NCI-H2171 (cell line): ENCODE measurements at regions not wholly inside any gene's neighbourhood (a gene's known extent, or its start where the extent isn't known, plus 50 kb on each side); places are given as distances from the start of the nearest gene placed in this dataset.
"Not testable (repeated sequence)": the region's sequence is repeated elsewhere in the genome, so short reads cannot be mapped to it uniquely, and the experiment has no call there.

ENCODE experiments used
- DNase-seq: peaks from one replicate; lab custom pipeline; 2025; lab: John Stamatoyannopoulos, UW

DNA sequence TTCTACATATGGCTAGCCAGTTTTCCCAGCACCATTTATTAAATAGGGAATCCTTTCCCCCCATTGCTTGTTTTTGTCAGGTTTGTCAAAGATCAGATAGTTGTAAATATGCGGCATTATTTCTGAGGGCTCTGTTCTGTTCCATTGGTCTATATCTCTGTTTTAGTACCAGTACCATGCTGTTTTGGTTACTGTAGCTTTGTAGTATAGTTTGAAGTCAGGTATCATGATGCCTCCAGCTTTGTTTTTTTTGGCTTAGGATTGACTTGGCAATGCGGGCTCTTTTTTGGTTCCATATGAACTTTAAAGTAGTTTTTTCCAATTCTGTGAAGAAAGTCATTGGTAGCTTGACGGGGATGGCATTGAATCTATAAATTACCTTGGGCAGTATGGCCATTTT lies 60.0 kb upstream of the GPC3 start:
- DNase-seq = not testable (repeated sequence)

DNA sequence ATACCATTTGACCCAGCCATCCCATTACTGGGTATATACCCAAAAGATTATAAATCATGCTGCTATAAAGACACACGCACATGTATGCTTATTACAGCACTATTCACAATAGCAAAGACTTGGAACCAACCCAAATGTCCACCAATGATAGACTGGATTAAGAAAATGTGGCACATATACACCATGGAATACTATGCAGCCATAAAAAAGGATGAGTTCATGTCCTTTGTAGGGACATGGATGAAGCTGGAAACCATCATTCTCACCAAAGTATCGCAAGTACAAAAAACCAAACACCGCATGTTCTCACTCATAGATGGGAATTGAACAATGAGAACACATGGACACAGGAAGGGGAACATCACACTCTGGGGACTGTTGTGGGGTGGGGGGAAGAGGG lies 81.7 kb upstream of the GPC3 start:
- not testable (repeated sequence) for DNase-seq

DNA sequence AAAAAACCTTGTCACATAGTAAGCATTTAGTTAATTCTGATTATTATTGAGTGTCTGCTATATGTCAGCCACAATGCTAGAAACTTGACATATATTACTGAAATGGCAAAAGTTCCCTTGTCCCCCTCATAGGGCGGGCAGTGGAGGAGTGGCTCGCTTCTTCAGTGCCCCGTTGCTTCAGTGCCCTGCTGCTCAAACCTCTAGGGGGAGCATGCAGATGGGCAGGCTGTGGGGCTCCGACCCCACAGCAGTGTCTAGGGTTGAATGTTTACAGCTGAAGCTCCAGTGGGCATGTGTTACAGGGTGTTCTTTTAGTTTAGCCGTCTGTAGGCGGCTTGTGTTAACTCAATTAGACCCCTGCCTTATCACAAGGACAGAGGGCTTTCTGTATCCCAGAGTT lies 86.5 kb upstream of the GPC3 start:
- not testable (repeated sequence) for DNase-seq

DNA sequence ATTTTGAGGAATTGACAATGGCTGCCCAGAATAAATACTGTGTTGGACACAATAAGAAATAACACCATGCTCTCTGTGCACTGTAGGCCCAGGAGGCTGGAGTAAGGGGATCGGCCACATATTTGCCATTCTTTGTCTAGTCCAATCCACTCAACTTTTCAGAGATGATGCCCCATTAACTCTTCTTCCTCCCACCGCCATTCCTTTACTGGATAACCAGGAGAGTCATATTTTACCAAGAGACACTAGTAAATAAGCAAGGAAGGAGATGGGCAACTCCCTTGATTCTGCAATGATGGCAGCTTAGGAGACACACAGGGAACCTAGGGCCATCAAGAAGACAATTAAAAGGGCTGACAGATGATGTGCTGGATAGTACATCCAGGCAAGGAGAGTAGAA lies 87.9 kb upstream of the GPC3 start:
- no peak for DNase-seq

DNA sequence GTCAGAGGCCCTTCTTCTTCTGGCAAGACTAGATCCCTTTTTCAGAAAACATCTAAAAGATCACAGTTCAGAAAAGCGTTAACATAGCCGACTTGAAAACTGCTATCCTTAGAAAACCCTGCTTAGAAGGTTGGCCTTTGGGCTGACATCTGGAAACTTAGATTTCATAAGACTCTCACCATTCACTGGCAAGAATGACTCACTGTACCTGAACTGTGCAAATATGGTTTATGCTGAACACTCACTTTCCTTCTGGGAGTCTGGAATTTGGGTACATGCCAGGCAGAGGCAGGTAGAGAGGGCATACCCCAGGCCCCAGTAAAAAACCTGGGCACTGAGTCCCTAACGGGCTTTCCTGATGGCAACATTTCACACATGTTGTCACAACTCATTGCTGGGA lies 88.8 kb upstream of the GPC3 start:
- DNase-seq = no peak

DNA sequence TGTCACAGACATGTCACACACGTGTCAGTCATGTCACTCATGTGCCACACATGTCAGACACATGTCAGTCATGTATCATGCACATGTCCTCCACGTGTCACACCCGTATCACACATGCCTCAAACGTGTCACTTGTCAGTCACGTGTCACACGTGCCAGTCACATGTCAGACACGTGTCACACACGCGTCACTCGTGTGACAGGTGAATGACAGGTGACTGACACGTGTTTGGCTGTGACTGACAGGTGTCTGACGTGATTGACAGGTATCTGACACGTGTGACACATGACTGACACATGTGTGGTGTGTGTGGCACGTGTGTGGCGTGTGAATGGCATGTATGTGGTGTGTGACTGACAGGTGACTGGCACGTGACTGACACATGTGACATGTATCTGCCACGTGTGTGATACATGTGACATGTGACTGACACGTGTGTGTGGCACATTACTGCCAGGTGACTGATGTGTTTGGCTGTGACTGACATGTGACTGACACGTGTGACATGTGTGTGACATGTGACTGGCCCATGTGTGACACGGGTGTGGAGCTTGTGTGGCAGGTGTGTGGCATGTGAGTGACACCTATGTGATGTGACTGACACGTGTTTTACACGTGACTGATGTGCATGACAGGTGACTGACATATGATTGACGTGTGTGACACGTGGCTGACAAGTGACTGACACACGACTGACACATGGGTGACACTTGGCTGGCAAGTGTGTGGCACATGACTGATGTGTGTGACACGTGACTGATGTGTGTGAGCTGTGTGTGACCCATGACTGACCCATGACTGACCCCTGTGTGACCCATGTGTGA lies 90.7 kb upstream of the GPC3 start:
- no peak for DNase-seq

DNA sequence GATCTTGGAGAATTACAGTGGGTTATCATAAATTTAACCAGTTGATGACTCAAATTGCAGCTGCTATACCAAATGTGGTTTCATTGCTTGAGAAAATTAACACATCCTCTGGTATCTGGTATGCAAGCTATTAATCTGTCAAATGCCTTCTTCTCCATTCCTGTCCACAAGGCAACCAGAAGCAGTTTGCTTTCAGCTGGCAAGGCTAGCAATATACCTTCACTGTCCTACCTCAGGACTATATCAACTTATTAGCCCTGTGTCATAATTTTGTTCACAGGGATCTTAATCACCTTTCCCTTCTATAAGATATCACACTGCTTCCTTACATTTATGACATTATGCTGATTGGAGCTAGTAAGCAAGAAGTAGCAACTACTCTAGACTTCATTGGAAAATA lies 110.0 kb upstream of the GPC3 start:
- DNase-seq = no peak

DNA sequence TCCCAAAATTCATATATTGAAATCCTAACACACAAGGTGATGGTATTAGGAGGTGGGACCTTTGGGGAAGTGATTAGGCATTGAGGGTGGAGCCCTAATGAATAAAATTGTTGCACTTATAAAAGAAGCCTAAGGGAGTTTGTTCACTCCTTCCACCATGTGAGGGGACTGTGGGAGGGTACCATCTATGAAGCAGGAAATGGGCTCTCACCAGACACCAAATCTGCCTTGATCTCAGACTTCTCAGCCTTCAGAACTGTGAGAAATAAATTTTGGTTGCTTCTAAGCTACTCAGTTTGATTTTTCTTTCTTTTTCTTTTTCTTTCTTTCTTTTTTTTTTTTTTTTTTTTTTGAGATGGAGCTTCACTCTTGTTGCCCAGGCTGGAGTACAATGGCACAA lies 116.2 kb upstream of the GPC3 start:
- DNase-seq = no peak

DNA sequence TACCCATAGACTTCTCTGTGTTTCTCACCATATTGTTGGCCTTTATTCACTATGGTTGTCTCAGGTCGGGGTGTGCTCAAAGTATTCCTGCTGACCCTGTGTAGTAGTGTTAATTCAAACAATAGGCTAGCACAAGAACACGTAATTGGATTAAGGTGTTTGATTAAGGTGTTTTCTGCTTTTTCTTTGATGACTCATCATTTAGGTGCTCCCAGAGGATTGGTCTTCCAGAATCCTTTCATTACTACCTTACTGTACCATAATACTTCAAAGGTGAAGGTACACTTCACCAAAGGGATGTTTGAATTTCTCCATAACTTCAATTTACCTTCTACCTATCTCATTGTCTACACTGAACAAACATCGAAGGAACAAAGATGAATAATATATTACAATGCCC lies 121.7 kb upstream of the CCDC160 start:
- DNase-seq = no peak

DNA sequence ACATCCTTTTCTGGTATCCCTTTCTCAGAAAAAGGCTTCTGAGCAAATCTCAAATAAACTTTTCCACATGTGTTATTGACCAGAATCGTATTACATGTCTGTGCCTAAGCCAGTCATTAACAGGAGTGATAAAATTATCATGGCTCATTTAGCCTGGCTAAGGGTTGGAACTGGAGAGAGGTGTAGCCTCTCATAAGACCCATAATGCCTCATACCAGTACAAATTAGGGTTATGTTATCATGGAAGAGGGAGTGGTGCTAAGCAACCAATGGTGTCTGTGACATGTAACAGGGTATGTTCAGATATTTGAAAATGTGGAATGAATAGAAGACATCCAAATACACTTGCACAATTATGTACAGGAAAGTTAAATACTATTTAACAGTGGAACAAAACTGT lies 99.6 kb upstream of the CCDC160 start:
- DNase-seq = no peak

DNA sequence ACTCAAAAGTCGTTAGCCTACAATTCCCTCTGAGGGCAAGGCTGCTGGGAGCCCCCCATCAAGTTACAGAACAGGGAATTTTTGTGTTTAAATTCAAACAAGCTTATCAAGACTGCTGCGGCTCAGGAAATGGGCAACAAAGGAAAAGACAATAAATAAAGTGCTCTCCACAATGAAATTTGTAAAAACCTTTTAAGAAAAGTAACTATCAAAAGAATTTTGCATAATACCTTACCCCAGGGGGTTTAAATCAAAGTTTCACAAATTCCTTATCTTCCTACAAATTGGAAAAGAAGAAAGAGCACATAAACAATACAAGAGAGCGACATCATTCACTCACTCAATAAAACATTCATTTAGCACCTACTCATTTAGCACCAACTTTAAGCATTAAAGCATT lies 97.9 kb upstream of the CCDC160 start:
- no peak for DNase-seq

DNA sequence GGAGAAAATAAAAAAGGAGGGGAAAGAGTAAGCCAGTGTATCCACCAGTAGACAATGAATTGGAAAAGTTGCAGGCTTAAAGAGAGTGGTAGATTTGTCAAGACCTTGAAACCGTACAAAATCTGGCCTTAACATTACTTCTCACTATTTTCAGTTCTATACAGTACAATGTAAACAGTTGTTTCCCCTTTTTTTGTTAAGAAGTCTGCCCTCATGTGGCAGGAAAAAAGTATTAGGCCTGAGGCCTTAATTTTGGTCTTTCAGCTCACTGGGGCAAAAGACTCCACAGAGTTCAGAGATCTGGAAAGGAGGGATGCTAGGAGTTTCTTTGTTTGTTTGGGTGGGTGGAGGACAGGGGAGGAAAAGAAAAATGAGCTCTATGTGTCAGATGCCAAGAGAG lies 92.8 kb upstream of the CCDC160 start:
- peak; percentile 1 for DNase-seq

DNA sequence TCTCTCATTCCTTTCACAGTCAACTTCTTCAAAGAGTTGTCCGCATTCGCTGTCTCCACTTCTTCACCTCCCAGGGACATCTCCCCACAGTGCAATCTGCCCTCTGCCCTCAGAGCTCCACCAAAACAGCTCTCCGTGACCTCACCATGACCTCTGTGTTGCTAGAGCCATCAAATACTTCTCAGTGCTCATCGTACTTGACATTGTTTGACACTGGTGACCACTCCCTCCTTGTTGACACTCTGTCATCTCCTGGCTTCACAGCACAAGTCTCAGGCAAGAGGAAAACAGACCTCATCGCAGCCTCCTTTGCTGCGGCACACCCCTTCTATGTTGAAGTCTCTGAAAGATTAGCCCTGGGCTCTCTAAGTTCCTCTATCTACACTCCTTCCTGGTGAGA lies 90.5 kb upstream of the CCDC160 start:
- no peak for DNase-seq

DNA sequence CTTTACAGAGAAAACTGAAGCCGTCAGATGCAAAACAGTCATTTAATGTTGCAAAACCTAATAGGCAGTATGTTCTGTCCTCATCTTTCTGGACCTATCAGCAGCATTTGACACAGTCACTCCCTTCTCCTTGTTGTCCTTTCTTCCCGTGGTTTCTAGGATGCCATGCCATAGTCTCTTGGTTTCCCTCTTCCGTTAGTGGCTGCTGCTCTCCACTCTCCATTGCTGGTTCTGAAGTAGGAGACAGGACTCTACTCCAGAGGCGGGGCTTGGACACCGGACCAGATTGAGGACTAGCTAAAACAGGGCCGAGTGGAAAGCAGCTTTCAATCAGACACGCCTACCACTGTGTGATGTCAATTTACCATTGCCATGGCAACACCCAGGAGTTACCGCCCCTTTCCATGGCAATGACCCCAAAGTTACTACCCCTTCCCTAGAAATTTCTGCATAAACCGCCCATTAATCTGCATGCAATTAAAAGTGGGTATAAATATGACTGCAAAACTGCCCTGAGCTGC lies 88.8 kb upstream of the CCDC160 start:
- DNase-seq = no peak

DNA sequence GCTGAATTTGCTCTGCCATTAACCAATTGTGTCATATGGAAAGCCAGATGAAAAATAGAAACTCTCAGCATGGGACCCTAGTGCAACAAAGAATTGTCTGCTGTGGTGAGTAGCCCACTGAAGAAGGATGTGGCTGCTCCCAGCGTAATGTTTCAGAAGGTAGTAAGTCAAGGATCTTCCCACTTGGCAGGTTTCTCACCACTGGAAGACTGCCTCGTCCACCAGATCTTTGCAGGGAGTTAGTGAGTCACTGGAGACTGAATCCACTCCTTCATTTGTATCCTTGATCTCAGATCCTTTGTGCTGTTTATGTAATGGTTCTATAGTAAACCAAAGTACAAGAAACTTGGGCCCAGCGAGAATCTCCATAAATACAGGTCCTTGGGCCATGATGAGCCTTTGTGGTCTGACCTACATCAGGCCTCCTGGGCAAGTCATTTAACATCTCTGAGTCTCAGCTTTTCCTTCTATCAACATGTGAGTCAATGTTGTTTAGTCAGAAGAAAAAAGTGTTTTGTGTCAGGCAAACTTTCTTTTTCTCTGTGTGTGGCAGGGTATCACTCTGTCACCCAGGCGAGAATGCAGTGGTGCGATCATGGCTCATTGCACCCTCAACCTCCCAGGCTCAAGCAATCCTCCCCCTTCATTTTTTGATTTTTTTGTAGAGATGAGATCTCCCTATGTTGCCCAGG lies 78.0 kb upstream of the CCDC160 start:
- no peak for DNase-seq

DNA sequence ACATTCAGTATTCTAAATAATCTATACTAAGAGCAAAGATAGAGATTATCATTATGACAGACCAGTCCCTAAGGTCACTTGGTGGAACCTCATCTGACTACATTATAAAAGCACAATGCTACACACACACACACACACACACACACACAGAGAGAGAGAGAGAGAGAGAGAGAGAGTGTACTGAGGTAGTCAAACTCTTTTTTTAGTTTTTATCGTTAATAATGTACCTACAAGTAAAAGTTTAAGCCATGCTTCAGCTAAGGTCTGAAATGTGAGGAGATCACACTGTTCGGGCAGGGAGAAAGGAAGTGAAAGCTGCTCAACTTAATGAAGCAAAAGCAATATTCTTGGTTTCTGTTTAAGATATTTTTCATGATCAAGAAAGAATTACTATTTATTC lies 75.8 kb upstream of the CCDC160 start:
- DNase-seq = no peak

DNA sequence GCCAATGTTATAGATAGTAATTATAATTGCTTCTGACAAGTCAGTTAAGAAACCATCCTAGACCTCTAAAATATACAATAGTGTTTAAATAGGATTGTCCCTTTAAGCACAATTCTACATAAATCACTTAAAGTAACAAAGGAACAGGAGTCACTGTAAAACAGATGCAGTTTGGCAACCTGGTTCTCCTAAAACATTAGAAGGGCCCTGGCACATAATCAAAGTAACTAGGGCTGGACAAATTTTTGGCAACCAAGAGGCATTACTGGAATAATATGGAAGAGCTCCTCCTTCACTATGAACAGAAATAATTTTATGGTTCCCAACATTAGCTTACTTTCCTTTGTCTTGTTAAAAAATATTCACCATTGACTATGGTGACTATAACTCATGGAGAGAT lies 75.0 kb upstream of the CCDC160 start:
- DNase-seq = no peak

DNA sequence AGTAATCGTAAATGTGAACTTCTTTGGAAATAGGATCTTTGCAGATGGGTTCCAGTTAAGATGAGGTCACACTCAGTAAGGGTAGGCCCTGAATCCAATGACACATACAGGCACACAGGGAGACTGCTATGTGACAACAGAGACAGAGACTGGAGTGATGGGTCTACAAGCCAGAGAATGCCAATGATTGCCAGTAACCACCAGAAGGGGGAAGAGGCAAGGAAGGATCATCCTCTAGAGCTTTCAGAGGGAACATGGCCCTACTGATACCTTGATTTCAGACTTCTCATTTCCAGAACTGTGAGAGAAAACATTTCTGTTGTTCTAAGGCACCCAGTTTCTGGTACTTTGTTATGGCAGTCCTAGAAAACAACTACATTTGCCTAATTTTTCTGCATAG lies 73.1 kb upstream of the CCDC160 start:
- DNase-seq = no peak

DNA sequence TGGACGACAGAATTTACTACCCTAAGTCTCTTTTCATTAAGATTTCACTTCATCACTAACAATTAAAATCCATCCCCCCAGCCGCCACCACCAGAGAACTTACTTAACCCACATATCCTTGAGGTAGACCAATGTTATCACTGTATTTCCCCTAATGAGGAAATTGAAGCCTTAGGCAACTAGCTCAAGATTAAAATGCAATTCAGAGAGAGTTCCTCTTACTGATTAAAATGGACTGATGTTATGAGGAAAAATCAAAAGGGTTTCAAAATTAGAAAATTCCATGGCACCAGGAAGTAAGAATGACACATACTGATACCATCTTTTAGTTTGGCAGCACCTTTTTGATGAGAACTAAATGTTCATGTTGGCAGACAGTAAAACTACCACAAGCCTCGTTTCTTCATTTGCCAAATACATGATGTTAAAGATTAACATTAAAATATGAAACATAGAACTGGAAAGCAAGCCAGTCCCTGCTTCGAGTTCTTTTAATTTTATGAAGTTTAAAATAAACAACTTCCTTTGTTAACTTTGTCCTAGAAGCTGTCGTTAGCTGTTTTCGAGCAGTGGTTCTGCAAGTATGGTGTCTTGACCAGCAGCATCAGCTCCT lies 69.3 kb upstream of the CCDC160 start:
- no peak for DNase-seq

DNA sequence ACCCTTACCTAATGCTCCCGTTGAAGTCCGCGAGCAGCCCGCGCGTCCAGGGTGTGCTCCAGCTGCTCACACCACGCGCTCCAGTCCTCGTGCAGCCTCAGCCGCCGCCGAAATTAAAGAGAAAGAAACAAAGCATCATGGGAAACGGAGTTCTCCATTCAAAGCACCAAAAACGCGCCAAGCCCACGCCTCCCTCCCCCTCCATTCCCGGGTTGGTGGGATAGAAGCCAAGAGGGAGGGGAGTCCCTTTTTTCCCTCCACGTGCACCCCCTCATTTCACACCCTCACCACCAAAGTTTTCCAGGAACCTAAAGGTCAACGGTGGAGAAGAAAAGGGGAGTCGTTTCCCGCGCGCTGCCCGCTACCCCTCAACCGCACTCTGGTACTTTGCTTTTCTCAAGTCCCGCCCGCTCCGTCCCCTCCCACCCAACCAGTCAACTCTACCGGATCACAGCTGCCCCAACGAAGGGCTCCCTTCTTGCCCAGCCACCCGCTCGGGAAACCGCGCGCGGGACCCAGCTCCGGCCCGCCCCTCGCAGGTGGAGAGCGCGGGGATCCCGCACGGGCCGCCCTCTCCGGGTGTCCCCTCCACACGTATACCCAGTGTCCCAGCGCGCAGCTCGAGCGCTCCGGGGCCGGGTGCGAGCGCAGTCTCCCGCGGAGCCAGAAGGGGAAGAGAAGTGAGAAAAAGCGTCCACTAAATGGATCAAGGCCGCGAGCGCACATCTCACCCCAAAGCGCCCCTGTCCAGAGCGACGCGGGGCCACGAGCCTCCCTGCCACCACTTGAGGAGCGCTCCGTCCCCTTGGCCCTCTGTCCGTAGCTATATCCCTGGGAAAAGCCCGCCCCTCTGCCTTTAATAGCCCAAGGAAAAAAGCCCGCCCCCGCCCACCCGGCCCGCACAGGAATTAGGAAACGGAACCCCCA lies 65.1 kb upstream of the CCDC160 start:
- DNase-seq = peak; percentile 16

DNA sequence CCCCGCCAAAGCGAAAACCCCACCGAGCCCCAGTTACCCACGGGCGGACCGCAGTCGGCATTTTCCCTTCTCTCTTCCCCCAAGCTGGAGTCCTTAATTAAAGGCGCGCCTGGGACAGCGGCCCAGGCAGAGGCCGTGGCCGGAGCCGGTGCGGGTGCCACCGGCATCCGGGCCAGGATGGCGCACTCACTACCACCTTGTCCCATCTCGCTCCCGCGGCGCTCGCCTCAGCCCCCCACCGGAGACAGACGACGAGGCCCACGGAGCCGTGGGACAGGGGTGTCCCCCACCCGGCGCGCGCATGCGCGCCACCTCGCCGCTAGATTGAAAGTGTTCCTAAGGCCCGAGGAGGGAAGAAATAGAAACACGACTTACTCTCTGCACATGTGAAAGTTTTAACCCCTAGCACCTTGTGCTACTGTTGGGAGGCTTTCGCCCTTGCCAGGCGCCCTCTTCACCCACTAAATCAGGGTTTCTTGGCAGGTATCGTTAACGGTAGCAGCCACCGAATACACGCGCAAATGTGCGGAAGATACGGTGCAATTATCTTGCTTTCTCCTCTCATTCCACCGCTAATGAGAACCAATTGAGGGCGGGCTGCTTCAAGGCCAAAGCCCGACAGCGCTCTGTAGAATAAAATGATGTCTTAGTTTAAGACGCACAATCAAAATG lies 64.3 kb upstream of the CCDC160 start:
- peak; percentile 4 for DNase-seq
